Stimulated activated CD4-positive, alpha-beta T cell treated with anti-CD3 and anti-CD28 coated beads, TNF-alpha, amount 100 ng/mL, for 48 hours (primary cell): ENCODE measurements at regions not wholly inside any gene's neighbourhood (a gene's known extent, or its start where the extent isn't known, plus 50 kb on each side); places are given as distances from the start of the nearest gene placed in this dataset.
"Not testable (repeated sequence)": the region's sequence is repeated elsewhere in the genome, so short reads cannot be mapped to it uniquely, and the experiment has no call there.

ENCODE experiments used
- DNase-seq, 3 donors: peaks; one replicate each; pipeline ENCODE4 v3.0.0-alpha.2; 2020; ENCODE audit warnings: low read depth in 3 of 3

GRCh38 chr6:11486959-11487358 is 50.6 kb upstream of the TMEM170B start:
- DNase-seq = no peak

- DNase-seq = no peak
These were observed 51.1 kb upstream of the TMEM170B start for GRCh38 chr6:11486486-11486885.

GRCh38 chr6:11486051-11486450 is 51.5 kb upstream of the TMEM170B start:
- DNase-seq = no peak

GRCh38 chr6:11485271-11485670 is 52.3 kb upstream of the TMEM170B start:
- no peak for DNase-seq

- DNase-seq = no peak
These were observed 53.1 kb upstream of the TMEM170B start for GRCh38 chr6:11484441-11484840.

GRCh38 chr6:11482616-11483015 is 54.9 kb upstream of the TMEM170B start:
- DNase-seq = no peak

GRCh38 chr6:11480541-11480940 is 57.0 kb upstream of the TMEM170B start:
- DNase-seq = no peak

- no peak for DNase-seq
These were observed 58.3 kb upstream of the TMEM170B start for GRCh38 chr6:11479296-11479695.

- no peak for DNase-seq
These were observed 59.0 kb upstream of the TMEM170B start for GRCh38 chr6:11478586-11478985.

GRCh38 chr6:11475016-11475415 is 62.5 kb upstream of the TMEM170B start:
- no peak for DNase-seq

- no peak for DNase-seq
These were observed 64.4 kb upstream of the TMEM170B start for GRCh38 chr6:11473008-11473740.

GRCh38 chr6:11471261-11471660 is 66.3 kb upstream of the TMEM170B start:
- DNase-seq = no peak

- no peak for DNase-seq
These were observed 67.9 kb upstream of the TMEM170B start for GRCh38 chr6:11469684-11470083.

GRCh38 chr6:11468271-11468670 is 69.3 kb upstream of the TMEM170B start:
- not testable (repeated sequence) for DNase-seq

- DNase-seq = no peak
These were observed 70.2 kb upstream of the TMEM170B start for GRCh38 chr6:11467364-11467763.

- no peak for DNase-seq
These were observed 74.2 kb upstream of the TMEM170B start for GRCh38 chr6:11463398-11463780.

- no peak for DNase-seq
These were observed 74.7 kb upstream of the TMEM170B start for GRCh38 chr6:11462742-11463397.

- DNase-seq = no peak
These were observed 76.5 kb upstream of the TMEM170B start for GRCh38 chr6:11460837-11461661.

GRCh38 chr6:11460001-11460668 is 77.4 kb upstream of the TMEM170B start:
- DNase-seq = no peak

- no peak for DNase-seq
These were observed 78.4 kb upstream of the TMEM170B start for GRCh38 chr6:11459079-11459610.

- no peak for DNase-seq
These were observed 79.0 kb upstream of the TMEM170B start for GRCh38 chr6:11458509-11458908.

GRCh38 chr6:11457422-11457821 is 80.1 kb upstream of the TMEM170B start:
- DNase-seq = not testable (repeated sequence)
